Psoas muscle (tissue), 7 donors: ENCODE measurements at regions not wholly inside any gene's neighbourhood (a gene's known extent, or its start where the extent isn't known, plus 50 kb on each side); places are given as distances from the start of the nearest gene placed in this dataset.

Experiments
- ATAC-seq, 4 donors: fragments of 200-7000 bp; cut with Tn5 transposase; one replicate each; pipeline ENCODE4 v1.9.1; 2020; ENCODE audit warnings: moderate library complexity in 3 of 4, mild to moderate bottlenecking in 2 of 4
- DNase-seq, 2 donors: peaks; one replicate each; pipeline ENCODE4 v3.0.0-alpha.2; 2020
- H3K27ac ChIP-seq: fragments of 200-600 bp; one replicate; pipeline ENCODE4 v1.8.0; 2022
- H3K27me3 ChIP-seq, 3 donors: fragments of 200-600 bp in 1 of 3; one replicate each; pipeline versions ENCODE4 v1.6.1 to v1.8.0; 2013 to 2022; ENCODE audit warnings: low read length in 2 of 3, mild to moderate bottlenecking in 2 of 3, moderate library complexity in 1 of 3; ENCODE audit not compliant: insufficient read depth in 3 of 3
- H3K36me3 ChIP-seq, 2 donors: fragments of 200-600 bp in 1 of 2; one replicate each; pipeline versions ENCODE4 v1.6.1 to v1.8.0; 2013 to 2022; ENCODE audit warnings: low read depth in 1 of 2, mild to moderate bottlenecking in 1 of 2, moderate library complexity in 1 of 2; ENCODE audit not compliant: insufficient read depth in 1 of 2
- H3K4me1 ChIP-seq: fragments of 200-600 bp; one replicate; pipeline ENCODE4 v1.8.0; 2022
- H3K4me3 ChIP-seq: fragments of 200-600 bp; one replicate; pipeline ENCODE4 v1.8.0; 2022; ENCODE audit warnings: mild to moderate bottlenecking
- H3K9me3 ChIP-seq: fragments of 200-600 bp; one replicate; pipeline ENCODE4 v1.8.0; 2022
- WGBS, 3 donors: extraction: QIAGEN DNeasy Blood & Tissue Kit; methylation state at CpG; one replicate each; pipeline versions ENCODE4 v1.1.6 to v1.1.7; 2013; 5-methylcytosine and 5-hydroxymethylcytosine counted together
- intact Hi-C, 2 donors: fragments of 100-400 bp; cut with DNase I; formaldehyde crosslinking; loops; one replicate each; pipeline versions ENCODE4 v1.11.0 to v1.14.2; 2022
- TF ChIP-seq, protein P1 (sequence below): fragments of 200-600 bp; IDR thresholded peaks from one replicate; pipeline ENCODE4 v1.8.0; 2022; ENCODE audit warnings: antibody characterized with exemption
- donor health status: healthy with polysubstance abuse.
- donor health status: DM: no; HTN: no; CAD: no; lungs with moderate emphysema.
- donor health status: Bipolar disorder and iron deficiency.
- donor health status: healthy.
- donor health status: DM: yes; HTN: yes; CAD: no.
- donor health status: DM: no; HTN: no; CAD: no.
- donor health status: DM: yes; HTN: yes; CAD: no.

DNA sequence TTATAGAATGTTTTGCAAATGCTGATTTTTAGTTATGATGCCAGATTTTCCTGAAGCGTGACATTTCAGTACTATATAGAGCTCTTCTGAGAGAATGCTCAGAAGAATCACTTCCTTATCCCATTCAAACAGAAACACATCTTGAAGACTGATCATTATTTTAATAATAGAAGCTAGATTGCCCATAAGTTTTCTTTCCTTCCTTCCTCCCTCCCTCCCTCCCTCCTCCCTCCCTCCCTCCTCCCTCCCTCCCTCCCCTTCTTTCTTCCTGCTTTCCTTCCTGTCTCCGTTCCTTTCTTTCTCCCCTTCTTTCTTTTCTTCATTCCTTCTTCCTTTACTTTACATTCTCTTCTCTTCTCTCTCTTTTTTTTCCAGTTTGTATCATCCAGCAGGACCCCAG lies 767.4 kb downstream of the IRX1 start:
- H3K27me3 ChIP-seq, result peaks cover 0 to 3% (median 0%) of the 10 kb centered on the region in 3 donors
- TF ChIP-seq, protein P1, sequence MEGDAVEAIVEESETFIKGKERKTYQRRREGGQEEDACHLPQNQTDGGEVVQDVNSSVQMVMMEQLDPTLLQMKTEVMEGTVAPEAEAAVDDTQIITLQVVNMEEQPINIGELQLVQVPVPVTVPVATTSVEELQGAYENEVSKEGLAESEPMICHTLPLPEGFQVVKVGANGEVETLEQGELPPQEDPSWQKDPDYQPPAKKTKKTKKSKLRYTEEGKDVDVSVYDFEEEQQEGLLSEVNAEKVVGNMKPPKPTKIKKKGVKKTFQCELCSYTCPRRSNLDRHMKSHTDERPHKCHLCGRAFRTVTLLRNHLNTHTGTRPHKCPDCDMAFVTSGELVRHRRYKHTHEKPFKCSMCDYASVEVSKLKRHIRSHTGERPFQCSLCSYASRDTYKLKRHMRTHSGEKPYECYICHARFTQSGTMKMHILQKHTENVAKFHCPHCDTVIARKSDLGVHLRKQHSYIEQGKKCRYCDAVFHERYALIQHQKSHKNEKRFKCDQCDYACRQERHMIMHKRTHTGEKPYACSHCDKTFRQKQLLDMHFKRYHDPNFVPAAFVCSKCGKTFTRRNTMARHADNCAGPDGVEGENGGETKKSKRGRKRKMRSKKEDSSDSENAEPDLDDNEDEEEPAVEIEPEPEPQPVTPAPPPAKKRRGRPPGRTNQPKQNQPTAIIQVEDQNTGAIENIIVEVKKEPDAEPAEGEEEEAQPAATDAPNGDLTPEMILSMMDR, result no peak
- H3K27ac ChIP-seq, result no peak overlapping the region
- intact Hi-C loops, result no loop called here
- H3K9me3 ChIP-seq, result no peaks in the 10 kb centered on the region
- H3K36me3 ChIP-seq, result no peaks in the 10 kb centered on the region
- no peaks in the 10 kb centered on the region for H3K4me1 ChIP-seq
- ATAC-seq (no peak), DNase-seq (no peak)
- no peak overlapping the region for H3K4me3 ChIP-seq
- WGBS, 3 donors, result 0 to 71% (median 44%) methylated on average over 1 of the region's 2 CpGs

DNA sequence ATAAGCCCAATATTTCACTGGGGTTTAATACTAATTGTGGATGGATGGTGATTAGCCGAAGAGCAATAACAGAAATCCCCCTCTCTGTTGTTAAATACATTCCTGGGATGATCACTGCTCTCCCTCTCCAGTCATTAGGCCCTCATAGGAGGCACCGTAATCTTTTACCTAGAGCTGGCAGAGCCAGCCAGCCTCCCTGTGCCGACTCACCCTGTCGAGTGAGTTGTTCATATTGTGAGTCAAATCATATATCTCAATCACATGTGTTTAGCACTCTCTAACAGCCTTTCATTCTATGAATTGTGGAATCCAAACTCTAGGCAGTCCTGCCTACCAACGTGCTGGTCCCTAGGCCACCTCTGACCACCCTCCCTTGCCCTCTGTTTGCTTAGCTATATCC lies 771.0 kb downstream of the IRX1 start:
- DNase-seq, result no peak
- intact Hi-C loops, result no loop called here
- H3K27me3 ChIP-seq, result peaks cover 0 to 3% (median 0%) of the 10 kb centered on the region in 3 donors
- TF ChIP-seq, protein P1, result no peak
- no peaks in the 10 kb centered on the region for H3K9me3 ChIP-seq
- no peak overlapping the region for H3K27ac ChIP-seq
- H3K4me1 ChIP-seq, result no peaks in the 10 kb centered on the region
- no peak overlapping the region for H3K4me3 ChIP-seq
- ATAC-seq, result no peak
- 74 to 77% (median 77%) methylated on average over 5 of the region's 5 CpGs for WGBS, 3 donors
- H3K36me3 ChIP-seq, result no peaks in the 10 kb centered on the region

DNA sequence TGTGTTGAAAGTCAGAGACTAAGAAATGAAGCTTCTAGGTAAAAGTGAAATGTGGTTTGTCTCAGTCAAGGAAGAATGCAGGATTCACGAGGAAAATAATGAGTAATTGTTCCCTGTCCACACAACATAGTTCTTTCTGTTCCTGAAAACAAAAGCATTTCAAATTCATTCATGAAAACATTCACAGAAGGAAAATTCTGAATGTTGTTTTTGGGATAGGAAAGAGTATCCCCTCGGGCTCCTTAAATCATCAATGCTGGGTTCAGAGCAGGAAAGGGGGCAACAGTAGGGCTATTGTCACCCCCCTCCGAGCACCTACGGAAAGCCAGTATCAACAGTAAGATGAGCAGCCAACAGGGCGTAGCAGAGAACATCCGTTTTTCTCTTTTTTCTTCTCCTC lies 769.9 kb upstream of the ADAMTS16 start:
- no peak for ATAC-seq
- TF ChIP-seq, protein P1, result no peak
- no peak for DNase-seq
- no peaks in the 10 kb centered on the region for H3K9me3 ChIP-seq
- peaks cover 0 to 3% (median 0%) of the 10 kb centered on the region in 3 donors for H3K27me3 ChIP-seq
- 49 to 55% (median 53%) methylated on average over 6 of the region's 6 CpGs for whole genome bisulfite sequencing, 3 donors
- no peaks in the 10 kb centered on the region for H3K4me1 ChIP-seq
- no peak overlapping the region for H3K4me3 ChIP-seq
- H3K36me3 ChIP-seq, result no peaks in the 10 kb centered on the region
- H3K27ac ChIP-seq, result no peak overlapping the region
- intact Hi-C loops, result no loop called here

DNA sequence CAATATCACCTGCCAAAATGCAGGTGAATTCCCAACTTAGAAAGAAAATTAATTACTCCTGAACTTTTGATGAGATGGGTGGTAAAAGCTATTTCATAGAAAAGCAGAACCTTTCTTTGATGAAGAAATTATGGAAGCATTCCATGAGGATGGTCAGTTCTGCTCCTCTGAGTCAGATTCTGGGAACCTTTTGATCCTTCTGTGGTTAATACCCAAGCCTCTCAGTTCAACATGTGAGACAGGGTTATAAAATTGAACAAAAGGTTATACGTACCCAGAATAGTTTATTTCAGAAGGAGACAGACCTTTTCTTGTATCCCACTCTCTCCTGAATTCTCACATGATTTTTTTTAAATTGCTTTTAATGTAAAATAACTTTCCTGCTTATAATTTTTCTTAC lies 767.6 kb upstream of the ADAMTS16 start:
- no peaks in the 10 kb centered on the region for H3K36me3 ChIP-seq
- H3K27me3 ChIP-seq, result no peaks in the 10 kb centered on the region
- TF ChIP-seq, protein P1, result no peak
- no peak overlapping the region for H3K27ac ChIP-seq
- H3K9me3 ChIP-seq, result no peaks in the 10 kb centered on the region
- H3K4me1 ChIP-seq, result no peaks in the 10 kb centered on the region
- 50 to 67% (median 61%) methylated on average over 1 of the region's 1 CpG for WGBS, 3 donors
- intact Hi-C loops, result no loop called here
- H3K4me3 ChIP-seq, result no peak overlapping the region
- no peak for ATAC-seq
- DNase-seq, result no peak

DNA sequence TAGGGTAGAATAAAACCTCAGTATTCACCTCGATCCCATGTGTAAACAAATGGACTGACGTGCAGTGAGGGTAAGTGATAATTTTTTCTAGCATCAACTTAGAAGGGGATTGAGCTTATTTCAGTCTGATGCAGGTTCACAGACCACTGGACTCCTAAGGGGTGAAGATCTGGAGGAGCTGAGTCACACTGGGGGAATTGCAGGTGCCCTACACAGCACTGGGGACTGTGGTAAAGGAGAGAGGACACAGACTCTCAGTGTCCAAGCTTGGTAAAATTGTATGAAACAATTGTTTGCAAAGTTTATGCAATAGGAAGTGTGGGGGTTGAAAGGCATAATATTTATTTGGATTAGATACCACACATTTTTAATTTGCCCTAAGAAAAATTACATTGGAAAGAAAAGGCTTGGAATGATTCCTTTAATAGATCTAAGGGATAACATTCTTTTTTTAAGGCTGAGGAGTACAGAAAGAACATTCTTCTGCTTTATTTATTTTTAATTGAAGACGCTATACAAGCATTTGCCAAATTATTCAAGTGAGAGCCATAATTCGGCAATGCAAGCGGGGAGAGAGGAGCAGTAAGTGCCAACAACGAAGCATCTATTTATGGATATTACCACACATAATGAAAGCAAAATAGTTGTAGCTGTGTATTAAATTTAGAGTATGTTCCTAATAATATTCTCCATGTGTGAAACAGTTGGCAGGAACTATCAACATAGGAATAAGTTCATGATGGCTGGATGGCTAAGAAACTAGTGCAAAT lies 766.9 kb upstream of the ADAMTS16 start:
- TF ChIP-seq, protein P1, result no peak
- Histone ChIP-seq H3K27ac (no peak overlapping the region), H3K36me3 (no peaks in the 10 kb centered on the region), H3K4me1 (no peaks in the 10 kb centered on the region), H3K27me3 (no peaks in the 10 kb centered on the region), H3K4me3 (no peak overlapping the region), H3K9me3 (no peaks in the 10 kb centered on the region)
- 49 to 58% (median 53%) methylated on average over 6 of the region's 6 CpGs for WGBS, 3 donors
- DNase-seq (no peak), ATAC-seq (no peak)
- intact Hi-C loops, result no loop called here
